Endothelial cell of umbilical vein (primary cell): ENCODE measurements at regions not wholly inside any gene's neighbourhood (a gene's known extent, or its start where the extent isn't known, plus 50 kb on each side); places are given as distances from the start of the nearest gene placed in this dataset.

ENCODE experiments used
- BruUV-seq: library from RNA; stranded (reverse); fragments of 400-500 nt; replicated peaks from 2 replicates; lab custom pipeline; 2021; lab: Mats Ljungman, UMichigan
- CTCF ChIA-PET: fragments of 300-600, 350-600 bp; sonication (Branson Sonifier 250); formaldehyde crosslinking; loops from one replicate; lab custom pipeline; 2021; ENCODE audit warnings: antibody characterized with exemption, inconsistent platforms; lab: Charles Lee
- POLR2A ChIA-PET: fragments of 300-600, 350-600 bp; sonication (Branson Sonifier 250); formaldehyde crosslinking; loops from one replicate; lab custom pipeline; 2021; ENCODE audit warnings: antibody characterized with exemption, inconsistent platforms; lab: Charles Lee
- DNase-seq: peaks from one replicate; pipeline ENCODE4 v3.0.0-alpha.2; 2011; ENCODE audit warnings: low read depth, low spot score
- FAIRE-seq: peaks from 2 replicates; lab custom pipeline; 2011; peaks lifted over from hg19 to GRCh38; lab: Jason Lieb, UNC
- H2AFZ ChIP-seq: 2 replicates; pipeline ENCODE4 v1.6.0; 2012; ENCODE audit warnings: low read depth, low read length, control low read depth, inconsistent platforms
- H3K27ac ChIP-seq: 2 replicates; pipeline ENCODE4 v1.5.1; 2011; ENCODE audit warnings: low read depth, mild to moderate bottlenecking, control low read depth, low read length, moderate library complexity; ENCODE audit not compliant: insufficient read depth
- H3K27me3 ChIP-seq, 2 experiments: 2 replicates each; pipeline versions ENCODE4 v1.6.0 to v1.6.1; 2011; ENCODE audit warnings: low read length in 2 of 2, mixed read lengths in 1 of 2; ENCODE audit not compliant: control insufficient read depth in 2 of 2, insufficient read depth in 2 of 2
- H3K36me3 ChIP-seq, 2 experiments: 2 replicates in 1 of 2; 3 replicates in 1 of 2; pipeline ENCODE4 v1.5.1; 2011; ENCODE audit warnings: low read length in 2 of 2, mild to moderate bottlenecking in 1 of 2, moderate library complexity in 1 of 2; ENCODE audit not compliant: control insufficient read depth in 2 of 2, insufficient read depth in 2 of 2; ENCODE audit errors: extremely low read depth in 1 of 2
- H3K4me1 ChIP-seq: 3 replicates; pipeline ENCODE4 v1.5.1; 2011; ENCODE audit warnings: mild to moderate bottlenecking, low read length; ENCODE audit not compliant: control insufficient read depth, insufficient read depth; ENCODE audit errors: extremely low read depth
- H3K4me2 ChIP-seq: 2 replicates; pipeline ENCODE4 v1.6.1; 2011; ENCODE audit warnings: low read length, control low read depth, mixed read lengths; ENCODE audit not compliant: insufficient read depth
- H3K4me3 ChIP-seq, 3 experiments: fragments of 200-600 bp in 1 of 3; sonication (generic), shearing (Covaris generic) in 1 of 3; replicated peaks in 1 of 3; 2 replicates each; pipeline ENCODE4 v1.5.1; 2011 to 2016; ENCODE audit warnings: control low read depth in 3 of 3, low read length in 3 of 3, mild to moderate bottlenecking in 2 of 3, inconsistent platforms in 1 of 3, low read depth in 1 of 3, moderate library complexity in 1 of 3; ENCODE audit not compliant: insufficient read depth in 1 of 3
- H3K79me2 ChIP-seq: 2 replicates; pipeline ENCODE4 v1.6.0; 2012; ENCODE audit warnings: low read length, inconsistent platforms; ENCODE audit not compliant: control insufficient read depth, insufficient read depth
- H3K9ac ChIP-seq: replicated peaks from 2 replicates; pipeline ENCODE3; 2011; ENCODE audit warnings: low read length, control low read depth; ENCODE audit not compliant: insufficient read depth; ENCODE audit errors: extremely low read depth
- H3K9me1 ChIP-seq: replicated peaks from 3 replicates; pipeline ENCODE4 v1.6.0; 2011; ENCODE audit warnings: mild to moderate bottlenecking, low read length; ENCODE audit not compliant: control insufficient read depth, insufficient read depth; ENCODE audit errors: extremely low read depth
- H3K9me3 ChIP-seq: replicated peaks from 2 replicates; pipeline ENCODE4 v1.5.1; 2012; ENCODE audit warnings: low read length, inconsistent platforms; ENCODE audit not compliant: control insufficient read depth, insufficient read depth
- H4K20me1 ChIP-seq: replicated peaks from 2 replicates; pipeline ENCODE3; 2011; ENCODE audit warnings: mild to moderate bottlenecking, low read length; ENCODE audit not compliant: control insufficient read depth, insufficient read depth; ENCODE audit errors: extremely low read depth
- EZH2 ChIP-seq: IDR thresholded peaks from 2 replicates; pipeline ENCODE4 v1.6.1; 2012; ENCODE audit warnings: borderline replicate concordance, low read depth, mild to moderate bottlenecking, moderate library complexity, low read length, inconsistent platforms; ENCODE audit not compliant: severe bottlenecking
- FOS ChIP-seq: IDR thresholded peaks from 2 replicates; pipeline ENCODE4 v1.6.1; 2011; ENCODE audit warnings: mild to moderate bottlenecking, low read length, moderate library complexity, borderline replicate concordance; ENCODE audit not compliant: insufficient read depth
- GATA2 ChIP-seq: IDR thresholded peaks from 2 replicates; pipeline ENCODE4 v1.7.0; 2011; ENCODE audit warnings: low read depth, mild to moderate bottlenecking, moderate library complexity, mixed read lengths, low read length; ENCODE audit not compliant: insufficient read length, insufficient read depth
- JUN ChIP-seq: IDR thresholded peaks from 2 replicates; pipeline ENCODE4 v1.6.1; 2011; ENCODE audit warnings: borderline replicate concordance, low read depth; ENCODE audit not compliant: insufficient read length, insufficient read depth
- MAX ChIP-seq: IDR thresholded peaks from 2 replicates; pipeline ENCODE4 v1.6.1; 2011; ENCODE audit not compliant: insufficient read depth, insufficient read length
- MYC ChIP-seq: IDR thresholded peaks from one replicate; pipeline ENCODE4 v1.6.1; 2011; ENCODE audit warnings: mild to moderate bottlenecking, low read depth, low read length
- POLR2A ChIP-seq: IDR thresholded peaks from 2 replicates; pipeline ENCODE4 v1.6.1; 2012; ENCODE audit warnings: low read depth, mild to moderate bottlenecking, control low read depth, low read length
- POLR2AphosphoS5 ChIP-seq: IDR thresholded peaks from 2 replicates; pipeline ENCODE4 v1.6.1; 2012; ENCODE audit warnings: low read depth, mild to moderate bottlenecking, control low read depth, low read length, moderate library complexity; ENCODE audit not compliant: insufficient read depth
- dilution Hi-C: fragments of 300-500 bp; cut with MboI; formaldehyde crosslinking; loops from one replicate; pipeline ENCODE4 v1.15.0; 2019; ENCODE audit warnings: low sequenced_read_pairs; ENCODE audit not compliant: extremely low pct_ligation_motif_present
- intact Hi-C: fragments of 100-400 bp; cut with micrococcal nuclease; formaldehyde crosslinking; loops from one replicate; pipeline ENCODE4 v1.10.0; 2022
- TF ChIP-seq, protein P1 (sequence below), 2 donors: IDR thresholded peaks; 1 replicate in 1 of 2; 2 replicates in 1 of 2; pipeline ENCODE4 v1.5.1; 2011; ENCODE audit warnings: low read length in 2 of 2, mild to moderate bottlenecking in 2 of 2, moderate library complexity in 2 of 2, control low read depth in 1 of 2, inconsistent platforms in 1 of 2, low read depth in 1 of 2; ENCODE audit not compliant: insufficient read depth in 1 of 2; ENCODE audit errors: extremely low read depth in 1 of 2

- Histone ChIP-seq H4K20me1 (no peaks in the 10 kb centered on the region), H3K36me3 (no peaks in the 10 kb centered on the region), H3K9ac (no peak overlapping the region), H3K4me2 (no peak overlapping the region), H3K27me3 (peaks cover 12 to 16% of the 10 kb centered on the region in 2 experiments), H3K4me1 (no peaks in the 10 kb centered on the region), H3K9me1 (no peaks in the 10 kb centered on the region), H2AFZ (no peak overlapping the region), H3K9me3 (no peaks in the 10 kb centered on the region), H3K4me3 (no peak overlapping the region), H3K79me2 (no peaks in the 10 kb centered on the region), H3K27ac (no peak overlapping the region)
- dilution Hi-C loops (no loop called here), intact Hi-C loops (no loop called here)
- DNase-seq, result no peak
- CTCF ChIA-PET, result no interaction called here
- no peak for FAIRE-seq
- POLR2A ChIA-PET, result no interaction called here
- BruUV-seq, result no TSS peak
- TF ChIP-seq MAX, result no peak
- TF ChIP-seq POLR2AphosphoS5, result no peak
- TF ChIP-seq FOS, result no peak
- no peak for TF ChIP-seq MYC
- no peak for TF ChIP-seq JUN
- no peak for TF ChIP-seq GATA2
- TF ChIP-seq, protein P1, sequence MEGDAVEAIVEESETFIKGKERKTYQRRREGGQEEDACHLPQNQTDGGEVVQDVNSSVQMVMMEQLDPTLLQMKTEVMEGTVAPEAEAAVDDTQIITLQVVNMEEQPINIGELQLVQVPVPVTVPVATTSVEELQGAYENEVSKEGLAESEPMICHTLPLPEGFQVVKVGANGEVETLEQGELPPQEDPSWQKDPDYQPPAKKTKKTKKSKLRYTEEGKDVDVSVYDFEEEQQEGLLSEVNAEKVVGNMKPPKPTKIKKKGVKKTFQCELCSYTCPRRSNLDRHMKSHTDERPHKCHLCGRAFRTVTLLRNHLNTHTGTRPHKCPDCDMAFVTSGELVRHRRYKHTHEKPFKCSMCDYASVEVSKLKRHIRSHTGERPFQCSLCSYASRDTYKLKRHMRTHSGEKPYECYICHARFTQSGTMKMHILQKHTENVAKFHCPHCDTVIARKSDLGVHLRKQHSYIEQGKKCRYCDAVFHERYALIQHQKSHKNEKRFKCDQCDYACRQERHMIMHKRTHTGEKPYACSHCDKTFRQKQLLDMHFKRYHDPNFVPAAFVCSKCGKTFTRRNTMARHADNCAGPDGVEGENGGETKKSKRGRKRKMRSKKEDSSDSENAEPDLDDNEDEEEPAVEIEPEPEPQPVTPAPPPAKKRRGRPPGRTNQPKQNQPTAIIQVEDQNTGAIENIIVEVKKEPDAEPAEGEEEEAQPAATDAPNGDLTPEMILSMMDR (IDR thresholded peaks at IDR 0.05; ENCODE audit: extremely low read depth in 1 of 2, insufficient read depth in 1 of 2, low read depth in 1 of 2, low read length in 2 of 2), result no peak
- no peak for TF ChIP-seq POLR2A
- no peak for TF ChIP-seq EZH2
Measured at GRCh38 chr13:21231426-21231940, 55.0 kb downstream of the MRPL57 start.
